Mesendoderm (in vitro differentiated cells): ENCODE measurements at regions not wholly inside any gene's neighbourhood (a gene's known extent, or its start where the extent isn't known, plus 50 kb on each side); places are given as distances from the start of the nearest gene placed in this dataset.

Source experiments
- DNase-seq: peaks from one replicate; pipeline ENCODE4 v3.0.0; 2013
- H2AK5ac ChIP-seq: 2 replicates; pipeline ENCODE4 v1.6.1; 2013; ENCODE audit warnings: low read length, inconsistent platforms
- H2BK120ac ChIP-seq: 2 replicates; pipeline ENCODE4 v1.6.1; 2013; ENCODE audit warnings: low read depth, mild to moderate bottlenecking, low read length, moderate library complexity, mixed read lengths
- H2BK15ac ChIP-seq: replicated peaks from 2 replicates; pipeline ENCODE4 v1.6.1; 2013; ENCODE audit warnings: low read depth, mild to moderate bottlenecking, moderate library complexity
- H2BK5ac ChIP-seq: 2 replicates; pipeline ENCODE4 v1.6.1; 2013; ENCODE audit warnings: low read length, inconsistent platforms
- H3K18ac ChIP-seq: 2 replicates; pipeline ENCODE4 v1.6.1; 2013; ENCODE audit warnings: mild to moderate bottlenecking, low read length, mixed read lengths
- H3K23ac ChIP-seq: one replicate; pipeline ENCODE4 v1.6.1; 2013; ENCODE audit warnings: low read length
- H3K27ac ChIP-seq: 2 replicates; pipeline ENCODE4 v1.5.1; 2013; ENCODE audit warnings: low read depth, mild to moderate bottlenecking, inconsistent platforms, low read length, moderate library complexity
- H3K27me3 ChIP-seq: 2 replicates; pipeline ENCODE4 v1.6.1; 2013; ENCODE audit warnings: low read length, control low read depth, mild to moderate bottlenecking, inconsistent platforms; ENCODE audit not compliant: insufficient read depth, poor library complexity
- H3K36me3 ChIP-seq: 2 replicates; pipeline ENCODE4 v1.6.1; 2013; ENCODE audit warnings: low read length, inconsistent platforms; ENCODE audit not compliant: control insufficient read depth, insufficient read depth
- H3K4ac ChIP-seq: one replicate; pipeline ENCODE4 v1.6.1; 2013; ENCODE audit warnings: low read depth, mild to moderate bottlenecking, low read length, moderate library complexity
- H3K4me1 ChIP-seq: 2 replicates; pipeline ENCODE4 v1.6.1; 2013; ENCODE audit warnings: low read depth, low read length, inconsistent platforms; ENCODE audit not compliant: control insufficient read depth
- H3K4me2 ChIP-seq: 2 replicates; pipeline ENCODE4 v1.6.1; 2013; ENCODE audit warnings: low read length
- H3K4me3 ChIP-seq: 2 replicates; pipeline ENCODE4 v1.5.1; 2013; ENCODE audit warnings: mild to moderate bottlenecking, low read length
- H3K56ac ChIP-seq: one replicate; pipeline ENCODE4 v1.6.1; 2013; ENCODE audit warnings: low read length
- H3K79me1 ChIP-seq: 2 replicates; pipeline ENCODE4 v1.6.1; 2013; ENCODE audit warnings: low read length, inconsistent platforms
- H3K79me2 ChIP-seq: 2 replicates; pipeline ENCODE4 v1.6.1; 2013; ENCODE audit warnings: mild to moderate bottlenecking, low read length; ENCODE audit not compliant: control insufficient read depth, insufficient read depth
- H3K9ac ChIP-seq: 2 replicates; pipeline ENCODE4 v1.6.1; 2013; ENCODE audit warnings: low read length, inconsistent platforms
- H4K5ac ChIP-seq: one replicate; pipeline ENCODE4 v1.6.1; 2013; ENCODE audit warnings: low read length
- H4K8ac ChIP-seq: one replicate; pipeline ENCODE4 v1.6.1; 2013; ENCODE audit warnings: low read depth, mild to moderate bottlenecking, control low read depth, low read length, moderate library complexity
- WGBS: extraction: QIAGEN DNeasy Blood & Tissue Kit; methylation state at CpG from one replicate; pipeline ENCODE4 v1.1.7; 2013; ENCODE audit warnings: low lambda C conversion rate, missing lambda C conversion rate; ENCODE audit not compliant: insufficient coverage; ENCODE audit errors: extremely low coverage; 5-methylcytosine and 5-hydroxymethylcytosine counted together

GRCh38 chr13:47372751-47373150 is 475.9 kb upstream of the HTR2A start:
- Histone ChIP-seq H3K18ac (no peak overlapping the region), H3K27ac (no peak overlapping the region), H4K5ac (no peak overlapping the region), H3K4ac (no peak overlapping the region), H3K4me1 (no peaks in the 10 kb centered on the region), H3K27me3 (no peaks in the 10 kb centered on the region), H2BK5ac (no peak overlapping the region), H2BK15ac (no peak overlapping the region), H3K4me2 (no peak overlapping the region), H3K79me1 (no peaks in the 10 kb centered on the region), H3K79me2 (no peaks in the 10 kb centered on the region), H4K8ac (no peak overlapping the region), H3K23ac (no peak overlapping the region), H3K56ac (no peak overlapping the region), H3K36me3 (no peaks in the 10 kb centered on the region), H2BK120ac (no peak overlapping the region), H3K4me3 (no peak overlapping the region), H3K9ac (no peak overlapping the region), H2AK5ac (no peak overlapping the region)
- WGBS = no CpG with 5 or more reads among the region's 1 CpG
- DNase-seq = no peak

- H4K5ac ChIP-seq = no peak overlapping the region
- no peak overlapping the region for H2BK15ac ChIP-seq
- no peak overlapping the region for H3K18ac ChIP-seq
- H3K4me2 ChIP-seq = no peak overlapping the region
- H4K8ac ChIP-seq = no peak overlapping the region
- no peak overlapping the region for H3K9ac ChIP-seq
- DNase-seq = no peak
- H3K27me3 ChIP-seq = no peaks in the 10 kb centered on the region
- no peak overlapping the region for H3K4me3 ChIP-seq
- H3K36me3 ChIP-seq = no peaks in the 10 kb centered on the region
- no peak overlapping the region for H2BK120ac ChIP-seq
- H3K27ac ChIP-seq = no peak overlapping the region
- no peak overlapping the region for H3K23ac ChIP-seq
- no peak overlapping the region for H2AK5ac ChIP-seq
- H3K4ac ChIP-seq = no peak overlapping the region
- no peaks in the 10 kb centered on the region for H3K79me1 ChIP-seq
- WGBS = no CpG with 5 or more reads among the region's 3 CpGs
- H3K4me1 ChIP-seq = no peaks in the 10 kb centered on the region
- H3K79me2 ChIP-seq = no peaks in the 10 kb centered on the region
- H3K56ac ChIP-seq = no peak overlapping the region
- H2BK5ac ChIP-seq = no peak overlapping the region
Observed at GRCh38 chr13:47351798-47352197, 454.9 kb upstream of the HTR2A start.

GRCh38 chr13:47350334-47351124 is 453.7 kb upstream of the HTR2A start:
- Histone ChIP-seq H3K4ac (no peak overlapping the region), H2BK15ac (no peak overlapping the region), H4K5ac (no peak overlapping the region), H2BK120ac (no peak overlapping the region), H3K4me2 (no peak overlapping the region), H3K79me1 (no peaks in the 10 kb centered on the region), H3K27ac (no peak overlapping the region), H4K8ac (no peak overlapping the region), H3K79me2 (no peaks in the 10 kb centered on the region), H3K27me3 (no peaks in the 10 kb centered on the region), H2BK5ac (no peak overlapping the region), H2AK5ac (no peak overlapping the region), H3K4me1 (no peaks in the 10 kb centered on the region), H3K9ac (no peak overlapping the region), H3K56ac (no peak overlapping the region), H3K18ac (no peak overlapping the region), H3K23ac (no peak overlapping the region), H3K4me3 (no peak overlapping the region), H3K36me3 (no peaks in the 10 kb centered on the region)
- no CpG with 5 or more reads among the region's 2 CpGs for WGBS
- DNase-seq = no peak

- no peaks in the 10 kb centered on the region for H3K36me3 ChIP-seq
- no peak overlapping the region for H4K8ac ChIP-seq
- no peak overlapping the region for H2BK120ac ChIP-seq
- no peak overlapping the region for H3K27ac ChIP-seq
- no peak overlapping the region for H3K4ac ChIP-seq
- H2BK15ac ChIP-seq = no peak overlapping the region
- no peaks in the 10 kb centered on the region for H3K4me1 ChIP-seq
- no CpG with 5 or more reads among the region's 1 CpG for WGBS
- H3K79me2 ChIP-seq = no peaks in the 10 kb centered on the region
- H3K27me3 ChIP-seq = no peaks in the 10 kb centered on the region
- H3K4me2 ChIP-seq = no peak overlapping the region
- H2BK5ac ChIP-seq = no peak overlapping the region
- no peak overlapping the region for H2AK5ac ChIP-seq
- no peak overlapping the region for H3K23ac ChIP-seq
- H3K56ac ChIP-seq = no peak overlapping the region
- H3K18ac ChIP-seq = no peak overlapping the region
- no peak overlapping the region for H4K5ac ChIP-seq
- H3K9ac ChIP-seq = no peak overlapping the region
- H3K4me3 ChIP-seq = no peak overlapping the region
- no peak for DNase-seq
- H3K79me1 ChIP-seq = no peaks in the 10 kb centered on the region
Observed at GRCh38 chr13:47349211-47349610, 452.4 kb upstream of the HTR2A start.

- H3K18ac ChIP-seq = peak overlapping the region; percentile 20
Observed at GRCh38 chr13:47337781-47338507, 441.1 kb upstream of the HTR2A start.

More at GRCh38 chr13:47337781-47338507, 441.1 kb upstream of the HTR2A start:
- Histone ChIP-seq H3K4ac (no peak overlapping the region), H3K56ac (peak overlapping the region; percentile 89), H3K4me3 (no peak overlapping the region), H3K9ac (peak overlapping the region; percentile 27), H3K79me1 (no peaks in the 10 kb centered on the region), H4K8ac (no peak overlapping the region), H3K23ac (no peak overlapping the region), H2AK5ac (no peak overlapping the region), H3K4me1 (peaks cover 3% of the 10 kb centered on the region), H3K36me3 (no peaks in the 10 kb centered on the region), H3K4me2 (no peak overlapping the region), H3K27ac (peak overlapping the region; percentile 67), H3K27me3 (no peaks in the 10 kb centered on the region), H2BK15ac (no peak overlapping the region), H3K79me2 (no peaks in the 10 kb centered on the region), H2BK5ac (peak overlapping the region; percentile 73), H2BK120ac (no peak overlapping the region), H4K5ac (peak overlapping the region; percentile 99)
- no CpG with 5 or more reads among the region's 7 CpGs for WGBS
- peak; percentile 83 for DNase-seq
